ENCODE measurements at regions not wholly inside any gene's neighbourhood (a gene's known extent, or its start where the extent isn't known, plus 50 kb on each side); places are given as distances from the start of the nearest gene placed in this dataset.

GRCh38 chr15:38636597-38636996 lies 72.0 kb upstream of the RASGRP1 start:
- Mint-ChIP-seq H3K27me3 (ENCODE audit: low read depth in 3 of 3) (peaks cover 1 to 2% (median 2%) of the 10 kb centered on the region in 3 donors), H3K27ac (no peak overlapping the region), H3K4me1 (no peaks in the 10 kb centered on the region), H3K36me3 (no peaks in the 10 kb centered on the region), H3K9me3 (peaks cover 0 to 3% (median 0%) of the 10 kb centered on the region in 7 donors), H3K4me3 (no peak overlapping the region)
- no peak overlapping the region for H2AFZ ChIP-seq (ENCODE audit: insufficient read depth, low read depth, low read length, poor library complexity, severe bottlenecking)
- H3K79me2 ChIP-seq (ENCODE audit: insufficient read depth, low read length): no peaks in the 10 kb centered on the region
- H3K27me3 ChIP-seq (ENCODE audit: control insufficient read depth in 2 of 2, insufficient read depth in 2 of 2, low read length in 2 of 2): no peaks in the 10 kb centered on the region
- no peak overlapping the region for H3K9ac ChIP-seq (ENCODE audit: insufficient read depth, low read length, poor library complexity, severe bottlenecking)
- H3K36me3 ChIP-seq (replicated peaks in 1 of 2; ENCODE audit: control insufficient read depth in 1 of 2, insufficient read depth in 2 of 2, low read length in 2 of 2): no peaks in the 10 kb centered on the region
- DNase-seq: no peak
- H3K27ac ChIP-seq (ENCODE audit: low read depth in 1 of 2, low read length in 2 of 2): no peak overlapping the region
- H4K20me1 ChIP-seq (ENCODE audit: insufficient read depth, low read length): no peaks in the 10 kb centered on the region
- intact Hi-C loops (cut with micrococcal nuclease): no loop called here
- WGBS (ENCODE audit: insufficient coverage): 84% methylated on average over 4 of the region's 4 CpGs
- no peak overlapping the region for H3K4me3 ChIP-seq (replicated peaks in 1 of 3; ENCODE audit: low read depth in 2 of 3, low read length in 3 of 3)
- no peak for TF ChIP-seq CTCF (IDR thresholded peaks at IDR 0.05)
- H3K4me2 ChIP-seq (replicated peaks; ENCODE audit: extremely low read depth, low read length, poor library complexity, severe bottlenecking): no peak overlapping the region
- no peaks in the 10 kb centered on the region for H3K4me1 ChIP-seq (ENCODE audit: control insufficient read depth in 1 of 2, insufficient read depth in 2 of 2, low read length in 2 of 2)
- no peaks in the 10 kb centered on the region for H3K9me3 ChIP-seq (replicated peaks in 1 of 2; ENCODE audit: control insufficient read depth in 1 of 2, insufficient read depth in 1 of 2, low read length in 2 of 2)

GRCh38 chr15:38638126-38638525 lies 73.5 kb upstream of the RASGRP1 start:
- intact Hi-C loops (cut with micrococcal nuclease): no loop called here
- Mint-ChIP-seq H3K4me3 (no peak overlapping the region), H3K27ac (no peak overlapping the region), H3K9me3 (peaks cover 0 to 3% (median 0%) of the 10 kb centered on the region in 7 donors), H3K36me3 (no peaks in the 10 kb centered on the region), H3K4me1 (no peaks in the 10 kb centered on the region), H3K27me3 (ENCODE audit: low read depth in 3 of 3) (peaks cover 1 to 2% (median 2%) of the 10 kb centered on the region in 3 donors)
- H4K20me1 ChIP-seq (ENCODE audit: insufficient read depth, low read length): no peaks in the 10 kb centered on the region
- no peak overlapping the region for H2AFZ ChIP-seq (ENCODE audit: insufficient read depth, low read depth, low read length, poor library complexity, severe bottlenecking)
- no peaks in the 10 kb centered on the region for H3K9me3 ChIP-seq (replicated peaks in 1 of 2; ENCODE audit: control insufficient read depth in 1 of 2, insufficient read depth in 1 of 2, low read length in 2 of 2)
- no peak overlapping the region for H3K4me3 ChIP-seq (replicated peaks in 1 of 3; ENCODE audit: low read depth in 2 of 3, low read length in 3 of 3)
- TF ChIP-seq CTCF (IDR thresholded peaks at IDR 0.05): no peak
- WGBS (ENCODE audit: insufficient coverage): 100% methylated on average over 1 of the region's 2 CpGs
- no peaks in the 10 kb centered on the region for H3K36me3 ChIP-seq (replicated peaks in 1 of 2; ENCODE audit: control insufficient read depth in 1 of 2, insufficient read depth in 2 of 2, low read length in 2 of 2)
- no peaks in the 10 kb centered on the region for H3K4me1 ChIP-seq (ENCODE audit: control insufficient read depth in 1 of 2, insufficient read depth in 2 of 2, low read length in 2 of 2)
- H3K27ac ChIP-seq (ENCODE audit: low read depth in 1 of 2, low read length in 2 of 2): no peak overlapping the region
- H3K9ac ChIP-seq (ENCODE audit: insufficient read depth, low read length, poor library complexity, severe bottlenecking): no peak overlapping the region
- no peak for DNase-seq
- H3K4me2 ChIP-seq (replicated peaks; ENCODE audit: extremely low read depth, low read length, poor library complexity, severe bottlenecking): no peak overlapping the region
- no peaks in the 10 kb centered on the region for H3K27me3 ChIP-seq (ENCODE audit: control insufficient read depth in 2 of 2, insufficient read depth in 2 of 2, low read length in 2 of 2)
- H3K79me2 ChIP-seq (ENCODE audit: insufficient read depth, low read length): no peaks in the 10 kb centered on the region
